Cardiac muscle cell (in vitro differentiated cells and primary cell): ENCODE measurements at regions not wholly inside any gene's neighbourhood (a gene's known extent, or its start where the extent isn't known, plus 50 kb on each side); places are given as distances from the start of the nearest gene placed in this dataset.

Source experiments
- DNase-seq, 2 donors: peaks; one replicate each; pipeline versions ENCODE4 v3.0.0 to v3.0.0-alpha.2; 2010 to 2017; ENCODE audit warnings: low read depth in 1 of 2, low spot score in 1 of 2
- H3K27ac ChIP-seq: fragments of 200-600 bp; sonication (generic); 2 replicates; pipeline ENCODE4 v1.5.1; 2016
- H3K27me3 ChIP-seq: fragments of 200-600 bp; sonication (generic); 2 replicates; pipeline ENCODE4 v1.6.0; 2016; ENCODE audit warnings: control low read depth
- H3K36me3 ChIP-seq: fragments of 200-600 bp; sonication (generic); 2 replicates; pipeline ENCODE4 v1.5.1; 2016; ENCODE audit warnings: control low read depth
- H3K4me1 ChIP-seq: fragments of 200-600 bp; sonication (generic); 2 replicates; pipeline ENCODE4 v1.8.1; 2017; ENCODE audit warnings: low read depth, mild to moderate bottlenecking, mixed run types
- H3K4me3 ChIP-seq: fragments of 200-600 bp; sonication (generic); 2 replicates; pipeline ENCODE4 v1.5.1; 2016; ENCODE audit warnings: mild to moderate bottlenecking
- H3K9me3 ChIP-seq: fragments of 200-600 bp; sonication (generic); 2 replicates; pipeline ENCODE4 v1.5.1; 2017; ENCODE audit warnings: low read depth, mild to moderate bottlenecking, control low read depth
- CTCF ChIP-seq: IDR thresholded peaks from 2 replicates; pipeline ENCODE4 v1.5.1; 2012; ENCODE audit warnings: low read depth, mild to moderate bottlenecking, low read length

- H3K27ac ChIP-seq, result no peak overlapping the region
- H3K9me3 ChIP-seq, result no peaks in the 10 kb centered on the region
- no peaks in the 10 kb centered on the region for H3K4me1 ChIP-seq
- no peaks in the 10 kb centered on the region for H3K36me3 ChIP-seq
- H3K27me3 ChIP-seq, result no peaks in the 10 kb centered on the region
- no peak for TF ChIP-seq CTCF
- DNase-seq, result no peak
- H3K4me3 ChIP-seq, result no peak overlapping the region
These were observed 431.0 kb upstream of the SOX9 start for GRCh38 chr17:71689782-71690181.

GRCh38 chr17:71699907-71700306, 420.9 kb upstream of the SOX9 start:
- H3K36me3 ChIP-seq, result no peaks in the 10 kb centered on the region
- no peak for TF ChIP-seq CTCF
- no peaks in the 10 kb centered on the region for H3K4me1 ChIP-seq
- H3K9me3 ChIP-seq, result no peaks in the 10 kb centered on the region
- H3K4me3 ChIP-seq, result no peak overlapping the region
- no peaks in the 10 kb centered on the region for H3K27me3 ChIP-seq
- no peak for DNase-seq
- H3K27ac ChIP-seq, result no peak overlapping the region

GRCh38 chr17:71703701-71704100, 417.1 kb upstream of the SOX9 start:
- H3K27me3 ChIP-seq, result no peaks in the 10 kb centered on the region
- DNase-seq, result no peak
- no peak overlapping the region for H3K4me3 ChIP-seq
- no peak overlapping the region for H3K27ac ChIP-seq
- H3K4me1 ChIP-seq, result no peaks in the 10 kb centered on the region
- no peaks in the 10 kb centered on the region for H3K9me3 ChIP-seq
- H3K36me3 ChIP-seq, result no peaks in the 10 kb centered on the region
- no peak for TF ChIP-seq CTCF

- Histone ChIP-seq H3K36me3 (no peaks in the 10 kb centered on the region), H3K27ac (no peak overlapping the region), H3K4me1 (no peaks in the 10 kb centered on the region), H3K9me3 (no peaks in the 10 kb centered on the region), H3K4me3 (no peak overlapping the region), H3K27me3 (no peaks in the 10 kb centered on the region)
- no peak for TF ChIP-seq CTCF
- no peak for DNase-seq
These were observed 411.4 kb upstream of the SOX9 start for GRCh38 chr17:71709271-71709890.

- no peak for TF ChIP-seq CTCF
- no peaks in the 10 kb centered on the region for H3K4me1 ChIP-seq
- H3K9me3 ChIP-seq, result no peaks in the 10 kb centered on the region
- H3K36me3 ChIP-seq, result no peaks in the 10 kb centered on the region
- H3K27ac ChIP-seq, result no peak overlapping the region
- DNase-seq, result no peak
- no peaks in the 10 kb centered on the region for H3K27me3 ChIP-seq
- H3K4me3 ChIP-seq, result no peak overlapping the region
These were observed 410.9 kb upstream of the SOX9 start for GRCh38 chr17:71709946-71710345.

GRCh38 chr17:71710816-71711215, 410.0 kb upstream of the SOX9 start:
- no peaks in the 10 kb centered on the region for H3K4me1 ChIP-seq
- TF ChIP-seq CTCF, result no peak
- no peaks in the 10 kb centered on the region for H3K27me3 ChIP-seq
- no peak for DNase-seq
- H3K9me3 ChIP-seq, result no peaks in the 10 kb centered on the region
- H3K36me3 ChIP-seq, result no peaks in the 10 kb centered on the region
- H3K4me3 ChIP-seq, result no peak overlapping the region
- no peak overlapping the region for H3K27ac ChIP-seq
